GM21717 (cell line): ENCODE measurements at regions not wholly inside any gene's neighbourhood (a gene's known extent, or its start where the extent isn't known, plus 50 kb on each side); places are given as distances from the start of the nearest gene placed in this dataset.
A peak's percentile ranks its signal among the peaks of the same experiment; 100 is the strongest.
"Not testable (repeated sequence)": the region's sequence is repeated elsewhere in the genome, so short reads cannot be mapped to it uniquely, and the experiment has no call there.

ENCODE experiments used
- ATAC-seq: cut with Tn5 transposase; IDR thresholded peaks from one replicate; pipeline ENCODE4 v1.9.1; 2021; ENCODE audit warnings: mild to moderate bottlenecking, moderate library complexity; ENCODE audit not compliant: unreplicated experiment

DNA sequence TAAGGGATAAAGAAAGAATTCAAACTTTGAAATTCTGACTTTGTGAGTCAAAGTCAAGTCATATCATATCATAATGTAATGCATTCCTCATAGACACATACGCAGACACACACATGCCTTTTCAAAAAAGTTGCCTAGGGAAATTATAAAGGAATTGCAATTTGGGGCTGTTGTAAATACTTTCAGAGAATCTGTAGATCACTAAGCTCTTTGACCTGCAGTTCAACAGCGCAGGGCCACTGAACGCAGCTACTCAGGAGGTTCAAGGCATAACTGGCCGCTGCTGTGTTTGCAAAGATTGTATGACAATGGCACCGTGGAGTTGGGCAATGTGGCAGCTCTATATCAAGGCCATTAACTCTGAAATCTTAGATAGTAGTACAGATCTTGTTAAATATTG is 188.4 kb upstream of the THRB start:
- ATAC-seq, result no peak

- ATAC-seq, result no peak
These were observed 189.2 kb upstream of the THRB start for GRCh38 chr3:24683633-24684384.

GRCh38 chr3:24684506-24685023 is 189.9 kb upstream of the THRB start:
- ATAC-seq, result no peak

GRCh38 chr3:24686808-24687207 is 192.2 kb upstream of the THRB start:
- ATAC-seq, result peak; percentile 63

GRCh38 chr3:24687671-24688070 is 193.0 kb upstream of the THRB start:
- ATAC-seq, result no peak

DNA sequence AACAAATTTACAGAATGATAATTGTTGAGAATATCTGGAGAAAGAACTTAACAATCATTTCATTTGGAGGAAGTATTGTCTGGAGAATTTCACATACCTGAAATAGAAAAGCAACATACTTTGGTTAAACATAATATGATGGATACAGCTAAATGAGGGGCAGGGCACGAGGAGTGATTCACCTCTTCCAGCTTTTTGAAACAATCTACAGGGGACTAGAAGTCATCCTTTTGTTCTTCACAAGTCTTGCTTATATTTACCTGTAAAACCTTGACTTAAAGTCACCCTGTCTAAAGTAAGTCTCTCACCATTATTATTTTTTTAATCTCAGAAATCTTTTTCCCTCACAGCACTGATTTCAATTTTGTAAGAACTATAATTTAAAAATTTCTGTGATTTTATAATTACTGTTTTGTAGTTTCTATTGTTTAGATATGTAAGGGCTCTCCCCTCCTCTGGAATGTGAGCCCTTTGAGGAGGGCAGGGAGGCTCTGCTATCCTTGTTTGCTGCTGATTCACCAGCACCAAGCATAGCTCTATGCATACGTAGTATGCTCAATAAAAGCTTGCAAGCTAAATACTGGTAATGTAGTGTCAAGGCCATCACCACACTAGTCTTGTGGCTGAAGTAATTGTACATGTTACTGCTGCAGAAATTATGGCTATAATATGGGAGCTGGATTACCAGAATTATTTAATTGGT is 193.9 kb upstream of the THRB start:
- ATAC-seq, result no peak

DNA sequence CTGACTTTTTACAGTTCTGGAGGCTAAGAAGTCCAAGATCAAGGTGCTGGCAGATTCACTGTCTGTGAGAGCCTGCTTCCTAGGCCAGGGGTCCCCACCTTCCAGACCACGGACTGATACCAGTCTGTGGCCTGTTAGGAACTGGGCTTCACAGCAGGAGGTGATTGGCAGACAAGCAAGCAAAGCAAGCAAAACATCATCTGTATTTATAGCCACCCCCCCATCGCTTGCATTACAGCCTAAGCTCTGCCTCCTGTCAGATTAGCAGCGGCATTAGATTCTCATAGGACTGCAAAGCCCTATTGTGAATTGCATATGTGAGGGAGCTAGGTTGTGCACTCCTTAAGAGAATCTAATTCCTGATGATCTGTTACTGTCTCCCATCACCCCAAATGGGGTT is 194.7 kb upstream of the THRB start:
- ATAC-seq, result no peak

- ATAC-seq, result no peak
These were observed 196.1 kb upstream of the THRB start for GRCh38 chr3:24690777-24691176.

DNA sequence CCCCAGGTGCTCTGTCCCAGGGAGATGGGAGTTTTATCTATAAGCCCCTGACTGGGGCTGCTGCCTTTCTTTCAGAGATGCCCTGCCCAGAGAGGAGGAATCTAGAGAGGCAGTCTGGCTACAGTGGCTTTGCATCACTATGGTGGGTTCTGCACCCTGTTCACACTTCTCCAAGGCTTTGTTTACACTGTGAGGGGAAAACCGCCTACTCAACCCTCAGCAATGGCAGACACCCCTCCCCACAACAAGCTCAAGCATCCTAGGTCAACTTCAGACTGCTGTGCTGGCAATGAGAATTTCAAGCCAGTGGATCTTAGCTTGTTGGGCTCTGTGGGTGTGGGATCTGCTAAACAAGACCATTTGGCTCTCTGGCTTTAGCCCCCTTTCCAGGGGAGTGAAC is 204.4 kb upstream of the THRB start:
- ATAC-seq, result not testable (repeated sequence)

GRCh38 chr3:24704496-24704895 is 209.8 kb upstream of the THRB start:
- ATAC-seq, result no peak

DNA sequence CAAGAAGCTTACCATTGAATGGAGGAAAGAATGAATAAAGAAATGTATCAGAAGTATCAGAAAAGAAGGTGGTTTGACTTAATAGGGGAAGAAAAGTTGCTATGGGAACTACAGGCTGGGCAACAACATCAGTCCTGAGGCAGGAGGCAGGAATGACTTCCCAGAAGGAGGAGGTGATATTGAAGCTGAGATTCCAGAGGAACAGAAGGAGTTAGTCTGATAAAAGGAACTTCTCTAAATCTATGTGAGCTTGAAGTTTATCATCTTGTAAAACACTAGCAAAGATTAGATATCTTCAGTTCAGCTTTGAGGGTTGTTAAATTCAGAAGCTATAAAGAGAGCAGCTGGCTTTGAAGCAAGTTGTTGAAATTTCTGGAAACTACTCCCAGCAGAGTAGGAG is 213.3 kb upstream of the THRB start:
- no peak for ATAC-seq

GRCh38 chr3:24709956-24710355 is 215.3 kb upstream of the THRB start:
- no peak for ATAC-seq

GRCh38 chr3:24713516-24713915 is 218.9 kb upstream of the THRB start:
- no peak for ATAC-seq

- no peak for ATAC-seq
These were observed 219.8 kb upstream of the THRB start for GRCh38 chr3:24714436-24714835.

DNA sequence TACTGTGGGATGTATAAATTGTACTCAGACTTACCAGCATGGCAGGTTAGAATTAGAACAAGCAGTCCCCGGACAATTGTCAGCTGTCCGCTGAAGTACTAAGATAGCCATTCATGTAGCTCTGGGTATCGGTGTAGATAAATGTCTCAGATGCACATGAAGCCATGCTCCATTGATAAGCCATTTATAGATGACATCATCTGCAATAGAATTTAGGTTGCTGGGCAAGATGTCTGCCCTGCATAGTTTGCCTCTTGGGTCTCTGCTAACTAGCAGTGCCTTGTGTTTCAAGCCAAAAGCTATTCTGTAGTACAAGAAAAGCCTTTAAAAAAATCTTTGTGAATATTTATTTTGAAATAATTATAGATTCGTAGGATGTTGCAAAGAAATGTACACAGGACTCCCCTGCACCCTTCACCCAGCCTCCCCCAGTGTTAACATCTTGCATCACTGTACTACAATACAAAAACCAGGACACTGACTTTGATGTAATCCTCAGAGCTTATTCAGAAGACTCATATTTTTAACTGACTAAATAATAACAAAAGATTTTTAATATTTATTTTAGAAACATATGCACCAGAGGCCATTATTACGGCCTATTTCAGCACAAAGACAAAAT is 220.6 kb upstream of the THRB start:
- ATAC-seq, result no peak

DNA sequence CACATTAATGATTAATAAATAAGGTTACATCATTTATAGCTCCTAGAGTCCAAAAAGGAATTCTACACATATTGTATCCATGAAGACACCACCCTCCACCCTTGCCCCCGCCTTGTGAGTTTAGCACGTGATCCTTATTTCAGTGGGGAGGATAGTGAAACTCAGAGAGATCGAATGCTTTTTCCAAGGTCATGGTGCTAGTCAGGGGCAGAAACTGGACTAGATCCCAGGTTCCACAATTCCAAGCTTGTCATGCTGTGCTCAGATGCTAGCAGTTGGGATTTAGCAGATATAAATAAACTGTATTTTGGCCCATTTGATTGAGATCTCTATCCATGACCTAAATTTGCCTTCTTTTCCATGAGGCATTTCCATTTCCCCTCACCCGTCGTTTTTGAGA is 227.4 kb upstream of the THRB start:
- no peak for ATAC-seq

DNA sequence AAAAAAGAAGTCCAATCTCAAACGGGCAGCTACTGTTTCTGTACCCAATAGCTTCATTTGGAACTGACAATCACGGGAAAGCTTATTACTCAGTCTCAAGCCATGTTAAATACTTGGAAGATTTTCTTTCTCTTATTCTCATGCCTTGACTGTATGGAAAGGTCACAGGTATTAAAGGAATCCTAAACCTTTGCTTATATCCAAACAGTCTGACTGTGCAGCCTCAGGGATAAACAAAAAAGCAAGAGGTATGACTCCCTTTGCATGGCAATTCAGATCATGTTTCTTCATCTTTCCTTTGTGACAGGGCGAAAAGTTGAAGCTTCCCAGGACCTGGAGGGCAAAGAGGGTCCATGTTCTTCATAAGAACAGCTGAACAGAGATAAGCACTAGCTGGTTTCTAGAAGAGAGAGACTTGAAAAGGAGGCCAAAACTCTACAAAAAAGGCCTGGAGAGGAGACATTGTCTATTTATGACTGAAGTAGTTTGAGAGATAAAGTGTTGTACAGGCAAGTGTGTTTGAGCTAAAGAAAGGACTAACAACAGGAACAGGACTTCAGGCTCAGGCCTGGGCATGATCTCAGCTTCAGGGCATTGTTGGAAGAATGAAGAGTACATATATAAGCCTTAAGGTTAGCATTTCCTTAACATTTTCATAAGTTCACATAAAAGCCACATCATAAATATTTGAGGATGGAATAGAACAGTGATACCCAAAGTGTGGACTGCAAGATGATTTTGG is 231.0 kb upstream of the THRB start:
- no peak for ATAC-seq

DNA sequence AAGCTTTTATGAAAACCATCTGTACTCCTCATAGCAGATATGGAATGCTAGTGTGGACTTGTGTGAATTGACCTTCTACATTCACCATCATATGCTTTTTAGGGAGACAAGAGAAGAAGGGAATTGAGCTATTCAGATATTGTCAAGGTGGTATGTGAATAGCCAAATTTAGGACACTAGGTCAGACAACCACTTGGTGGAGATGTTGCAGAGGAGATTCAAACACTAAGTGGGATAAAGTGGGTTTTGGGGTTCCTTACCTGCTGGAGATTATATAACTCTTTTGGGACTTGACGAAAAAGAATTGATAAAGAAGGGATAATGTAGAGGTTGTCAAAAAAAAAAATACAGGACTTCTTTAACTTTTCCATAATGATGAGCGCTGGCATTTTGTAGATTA is 231.8 kb upstream of the THRB start:
- no peak for ATAC-seq

DNA sequence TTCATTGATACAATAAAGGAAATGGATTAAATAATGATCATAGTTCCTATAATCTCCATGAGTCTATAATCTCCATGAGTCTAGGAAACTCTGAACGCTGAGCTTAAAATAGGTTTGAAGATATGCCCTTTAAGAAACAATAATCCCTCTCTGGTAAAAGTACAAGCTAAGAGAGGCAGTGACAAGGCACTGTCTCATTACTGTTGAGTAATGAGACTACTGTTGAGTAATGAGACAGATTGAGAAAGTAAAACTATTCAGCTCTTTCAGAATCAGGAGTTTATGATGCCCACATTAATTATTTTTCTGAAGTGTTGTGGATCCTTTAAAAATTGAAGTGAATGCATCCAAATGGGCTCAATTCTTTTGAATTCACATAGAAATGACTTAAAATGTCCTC is 235.5 kb upstream of the THRB start:
- no peak for ATAC-seq

- no peak for ATAC-seq
These were observed 239.4 kb upstream of the THRB start for GRCh38 chr3:24734019-24734418.

DNA sequence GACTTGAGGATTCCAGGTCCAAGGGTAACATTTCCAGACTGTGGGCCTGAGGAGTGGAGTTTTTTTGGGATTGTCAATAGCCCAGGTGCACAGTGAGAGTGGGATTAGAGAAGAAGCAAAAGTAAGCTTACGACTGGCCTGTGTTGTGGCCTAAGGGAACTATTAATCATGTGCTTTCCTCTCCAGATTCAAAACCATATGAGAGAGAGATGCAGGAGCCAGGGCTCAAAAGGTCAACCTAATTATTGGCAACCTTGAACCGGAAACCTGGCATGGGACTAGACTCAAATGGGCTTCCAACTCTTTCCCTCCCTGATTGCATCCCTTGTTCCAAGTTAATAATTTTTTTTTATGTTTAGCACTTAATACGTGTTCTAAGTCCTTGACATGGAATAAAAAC is 242.1 kb upstream of the THRB start:
- no peak for ATAC-seq
